Right lobe of liver (tissue), 6 donors: ENCODE measurements at regions not wholly inside any gene's neighbourhood (a gene's known extent, or its start where the extent isn't known, plus 50 kb on each side); places are given as distances from the start of the nearest gene placed in this dataset.

Experiments
- ATAC-seq, 4 donors: fragments of 200-7000 bp; cut with Tn5 transposase; one replicate each; pipeline ENCODE4 v1.9.1; 2020; ENCODE audit warnings: mild to moderate bottlenecking in 4 of 4, moderate library complexity in 4 of 4
- DNase-seq, 3 donors: peaks; one replicate each; pipeline ENCODE4 v3.0.0-alpha.2; 2020
- H3K27ac ChIP-seq, 3 donors: fragments of 200-600 bp; one replicate each; pipeline ENCODE4 v1.8.0; 2022
- H3K27me3 ChIP-seq, 2 donors: fragments of 200-600 bp; one replicate each; pipeline ENCODE4 v1.8.0; 2022
- H3K36me3 ChIP-seq, 4 donors: fragments of 200-600 bp; sonication (generic) in 1 of 4; one replicate each; pipeline versions ENCODE4 v1.5.1 to v1.8.0; 2017 to 2022; ENCODE audit warnings: control low read depth in 1 of 4
- H3K4me1 ChIP-seq, 4 donors: fragments of 200-600 bp; sonication (generic) in 1 of 4; one replicate each; pipeline versions ENCODE4 v1.5.1 to v1.8.0; 2017 to 2022; ENCODE audit warnings: control low read depth in 1 of 4
- H3K4me3 ChIP-seq, 3 donors: fragments of 200-600 bp; one replicate each; pipeline ENCODE4 v1.8.0; 2022
- H3K9me3 ChIP-seq, 4 donors: fragments of 200-600 bp; sonication (generic) in 1 of 4; one replicate each; pipeline versions ENCODE4 v1.5.1 to v1.8.0; 2017 to 2022; ENCODE audit warnings: control low read depth in 1 of 4
- POLR2A ChIP-seq: fragments of 450-650 bp; IDR thresholded peaks from one replicate; pipeline ENCODE4 v1.6.1; 2017; ENCODE audit warnings: antibody characterized with exemption, mild to moderate bottlenecking
- WGBS: methylation state at CpG from one replicate; pipeline ENCODE4 v1.1.6; 2018; ENCODE audit warnings: low coverage, low lambda C conversion rate; ENCODE audit not compliant: insufficient coverage; ENCODE audit errors: missing lambda C conversion rate; 5-methylcytosine and 5-hydroxymethylcytosine counted together
- intact Hi-C, 2 donors: fragments of 100-400 bp; cut with DNase I; formaldehyde crosslinking; loops; one replicate each; pipeline versions ENCODE4 v1.11.2 to v1.14.1; 2022
- TF ChIP-seq, protein P1 (sequence below), 4 donors: fragments of 200-600 bp in 3 of 4; fragments of 450-650 bp in 1 of 4; IDR thresholded peaks; one replicate each; pipeline versions ENCODE4 v1.5.1 to v1.8.0; 2016 to 2022; ENCODE audit warnings: antibody characterized with exemption in 4 of 4, mild to moderate bottlenecking in 2 of 4
- donor health status: DM: no; HTN: yes; CAD: no.
- donor health status: DM: no; HTN: no; CAD: no.
- donor health status: DM: no; HTN: no; CAD: no.
- donor health status: DM: no; HTN: yes; CAD: no.
- donor health status: DM: no; HTN: yes; CAD: no.

DNA sequence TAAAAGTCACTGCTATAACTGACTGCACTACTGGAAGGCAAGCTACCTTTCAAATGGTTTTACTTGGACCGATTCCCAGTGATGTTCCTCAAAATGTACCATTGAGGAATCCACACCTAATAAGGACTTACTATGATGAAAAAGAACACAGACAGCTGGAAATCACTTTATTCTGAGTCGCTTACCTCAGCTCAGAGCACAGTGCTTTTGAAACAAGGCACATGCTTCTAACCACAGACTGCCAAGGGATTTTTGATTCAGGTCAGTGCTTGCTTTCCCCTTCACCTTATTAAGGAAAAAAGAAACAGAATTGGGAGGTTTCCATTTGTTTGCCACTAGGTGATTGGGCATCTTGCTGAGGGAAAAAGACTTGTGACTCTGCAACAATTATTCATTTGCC lies 707.5 kb upstream of the FSHR start:
- no peak overlapping the region for H3K4me3 ChIP-seq
- no peaks in the 10 kb centered on the region for H3K4me1 ChIP-seq
- no peaks in the 10 kb centered on the region for H3K36me3 ChIP-seq
- H3K27ac ChIP-seq, result no peak overlapping the region
- WGBS, result 41% methylated on average over 2 of the region's 2 CpGs
- intact Hi-C loops, result no loop called here
- DNase-seq, result no peak
- no peaks in the 10 kb centered on the region for H3K9me3 ChIP-seq
- H3K27me3 ChIP-seq, result no peaks in the 10 kb centered on the region
- ATAC-seq, result no peak
- TF ChIP-seq, protein P1, sequence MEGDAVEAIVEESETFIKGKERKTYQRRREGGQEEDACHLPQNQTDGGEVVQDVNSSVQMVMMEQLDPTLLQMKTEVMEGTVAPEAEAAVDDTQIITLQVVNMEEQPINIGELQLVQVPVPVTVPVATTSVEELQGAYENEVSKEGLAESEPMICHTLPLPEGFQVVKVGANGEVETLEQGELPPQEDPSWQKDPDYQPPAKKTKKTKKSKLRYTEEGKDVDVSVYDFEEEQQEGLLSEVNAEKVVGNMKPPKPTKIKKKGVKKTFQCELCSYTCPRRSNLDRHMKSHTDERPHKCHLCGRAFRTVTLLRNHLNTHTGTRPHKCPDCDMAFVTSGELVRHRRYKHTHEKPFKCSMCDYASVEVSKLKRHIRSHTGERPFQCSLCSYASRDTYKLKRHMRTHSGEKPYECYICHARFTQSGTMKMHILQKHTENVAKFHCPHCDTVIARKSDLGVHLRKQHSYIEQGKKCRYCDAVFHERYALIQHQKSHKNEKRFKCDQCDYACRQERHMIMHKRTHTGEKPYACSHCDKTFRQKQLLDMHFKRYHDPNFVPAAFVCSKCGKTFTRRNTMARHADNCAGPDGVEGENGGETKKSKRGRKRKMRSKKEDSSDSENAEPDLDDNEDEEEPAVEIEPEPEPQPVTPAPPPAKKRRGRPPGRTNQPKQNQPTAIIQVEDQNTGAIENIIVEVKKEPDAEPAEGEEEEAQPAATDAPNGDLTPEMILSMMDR (IDR thresholded peaks at IDR 0.05), result no peak
- no peak for TF ChIP-seq POLR2A

DNA sequence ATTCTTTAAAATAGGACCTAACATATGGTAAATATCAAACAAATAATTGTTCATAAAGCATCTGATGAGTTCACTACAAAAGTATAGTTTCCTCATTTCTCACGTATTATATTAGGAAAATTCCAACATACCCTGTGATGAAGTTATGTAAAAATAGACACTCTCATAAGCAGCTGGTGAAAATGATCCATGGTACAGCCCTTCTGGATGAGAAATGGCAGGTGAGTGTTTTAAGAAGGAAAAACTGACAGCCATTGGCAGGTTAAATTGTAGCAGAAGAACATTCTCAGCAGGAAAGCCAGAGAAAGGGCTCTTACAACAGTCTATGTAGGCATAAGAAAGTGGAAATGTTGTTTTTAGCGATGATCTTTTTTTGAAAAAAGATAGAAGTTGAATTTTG lies 706.5 kb upstream of the FSHR start:
- intact Hi-C loops, result no loop called here
- H3K27me3 ChIP-seq, result no peaks in the 10 kb centered on the region
- H3K4me3 ChIP-seq, result no peak overlapping the region
- H3K9me3 ChIP-seq, result no peaks in the 10 kb centered on the region
- 68% methylated on average over 2 of the region's 2 CpGs for WGBS
- DNase-seq (no peak), ATAC-seq (no peak)
- no peaks in the 10 kb centered on the region for H3K4me1 ChIP-seq
- no peak for TF ChIP-seq POLR2A
- TF ChIP-seq, protein P1 (IDR thresholded peaks at IDR 0.05), result no peak
- no peak overlapping the region for H3K27ac ChIP-seq
- no peaks in the 10 kb centered on the region for H3K36me3 ChIP-seq

GRCh38 chr2:49860170-49860569 lies 705.9 kb upstream of the FSHR start:
- Histone ChIP-seq H3K4me1 (no peaks in the 10 kb centered on the region), H3K36me3 (no peaks in the 10 kb centered on the region), H3K27ac (no peak overlapping the region), H3K27me3 (no peaks in the 10 kb centered on the region), H3K4me3 (no peak overlapping the region), H3K9me3 (no peaks in the 10 kb centered on the region)
- intact Hi-C loops, result no loop called here
- WGBS, result 26% methylated on average over 2 of the region's 2 CpGs
- no peak for TF ChIP-seq POLR2A
- TF ChIP-seq, protein P1 (IDR thresholded peaks at IDR 0.05), result no peak
- no peak for ATAC-seq
- no peak for DNase-seq

- H3K27ac ChIP-seq, result no peak overlapping the region
- no peaks in the 10 kb centered on the region for H3K9me3 ChIP-seq
- H3K4me3 ChIP-seq, result no peak overlapping the region
- intact Hi-C loops, result no loop called here
- no peaks in the 10 kb centered on the region for H3K36me3 ChIP-seq
- ATAC-seq, result no peak
- no peak for DNase-seq
- TF ChIP-seq, protein P1 (IDR thresholded peaks at IDR 0.05), result no peak
- TF ChIP-seq POLR2A, result no peak
- no peaks in the 10 kb centered on the region for H3K4me1 ChIP-seq
- H3K27me3 ChIP-seq, result no peaks in the 10 kb centered on the region
- WGBS, result 36% methylated on average over 1 of the region's 2 CpGs
Measured at GRCh38 chr2:49858657-49859056, 704.3 kb upstream of the FSHR start.

- Histone ChIP-seq H3K9me3 (no peaks in the 10 kb centered on the region), H3K36me3 (no peaks in the 10 kb centered on the region), H3K4me3 (no peak overlapping the region), H3K27ac (no peak overlapping the region), H3K4me1 (no peaks in the 10 kb centered on the region), H3K27me3 (no peaks in the 10 kb centered on the region)
- TF ChIP-seq POLR2A, result no peak
- TF ChIP-seq, protein P1 (IDR thresholded peaks at IDR 0.05), result no peak
- intact Hi-C loops, result no loop called here
- no peak for DNase-seq
- no peak for ATAC-seq
- 76% methylated on average over 3 of the region's 3 CpGs for WGBS
Measured at GRCh38 chr2:49858113-49858490, 703.8 kb upstream of the FSHR start.
